ENCODE measurements at regions not wholly inside any gene's neighbourhood (a gene's known extent, or its start where the extent isn't known, plus 50 kb on each side); places are given as distances from the start of the nearest gene placed in this dataset.

- no peak for DNase-seq (ENCODE audit: low read depth)
Measured at GRCh38 chr10:44242826-44243225, 142.1 kb downstream of the CXCL12 start.

GRCh38 chr10:44242091-44242490 lies 142.8 kb downstream of the CXCL12 start:
- no peak for DNase-seq (ENCODE audit: low read depth)

GRCh38 chr10:44240584-44241205 lies 144.2 kb downstream of the CXCL12 start:
- DNase-seq (ENCODE audit: low read depth), result no peak

- DNase-seq (ENCODE audit: low read depth), result no peak
Measured at GRCh38 chr10:44238212-44238611, 146.7 kb downstream of the CXCL12 start.

GRCh38 chr10:44237364-44238049 lies 147.4 kb downstream of the CXCL12 start:
- DNase-seq (ENCODE audit: low read depth), result no peak

GRCh38 chr10:44235363-44235762 lies 149.5 kb downstream of the CXCL12 start:
- no peak for DNase-seq (ENCODE audit: low read depth)

GRCh38 chr10:44234483-44234875 lies 150.4 kb downstream of the CXCL12 start:
- no peak for DNase-seq (ENCODE audit: low read depth)

- DNase-seq (ENCODE audit: low read depth), result no peak
Measured at GRCh38 chr10:44233561-44234482, 151.1 kb downstream of the CXCL12 start.

- DNase-seq (ENCODE audit: low read depth), result no peak
Measured at GRCh38 chr10:44217274-44217820, 167.6 kb downstream of the CXCL12 start.

- no peak for DNase-seq (ENCODE audit: low read depth)
Measured at GRCh38 chr10:44216073-44216472, 168.8 kb downstream of the CXCL12 start.

- no peak for DNase-seq (ENCODE audit: low read depth)
Measured at GRCh38 chr10:44209811-44210210, 175.1 kb downstream of the CXCL12 start.

GRCh38 chr10:44207160-44207559 lies 177.7 kb downstream of the CXCL12 start:
- DNase-seq (ENCODE audit: low read depth), result no peak

- DNase-seq (ENCODE audit: low read depth), result no peak
Measured at GRCh38 chr10:44206127-44206818, 178.6 kb downstream of the CXCL12 start.

GRCh38 chr10:44205067-44205466 lies 179.8 kb downstream of the CXCL12 start:
- DNase-seq (ENCODE audit: low read depth), result no peak

- DNase-seq (ENCODE audit: low read depth), result no peak
Measured at GRCh38 chr10:44203535-44203934, 181.4 kb downstream of the CXCL12 start.

GRCh38 chr10:44202952-44203351 lies 181.9 kb downstream of the CXCL12 start:
- no peak for DNase-seq (ENCODE audit: low read depth)

GRCh38 chr10:44201656-44202055 lies 183.2 kb downstream of the CXCL12 start:
- DNase-seq (ENCODE audit: low read depth), result no peak

GRCh38 chr10:44201011-44201410 lies 183.9 kb downstream of the CXCL12 start:
- DNase-seq (ENCODE audit: low read depth), result no peak

GRCh38 chr10:44199991-44200655 lies 184.8 kb downstream of the CXCL12 start:
- no peak for DNase-seq (ENCODE audit: low read depth)

GRCh38 chr10:44199267-44199666 lies 185.6 kb downstream of the CXCL12 start:
- DNase-seq (ENCODE audit: low read depth), result no peak

- DNase-seq (ENCODE audit: low read depth), result no peak
Measured at GRCh38 chr10:44198780-44199097, 186.2 kb downstream of the CXCL12 start.

Data from fibroblast of gingiva (primary cell).